Urinary bladder (tissue), 3 donors: ENCODE measurements at regions not wholly inside any gene's neighbourhood (a gene's known extent, or its start where the extent isn't known, plus 50 kb on each side); places are given as distances from the start of the nearest gene placed in this dataset.

Experiments
- DNase-seq: peaks from one replicate; pipeline ENCODE4 v3.0.0-alpha.2; 2015; ENCODE audit errors: extremely low spot score
- H3K27ac ChIP-seq: one replicate; pipeline ENCODE4 v1.5.1; 2013; ENCODE audit warnings: low read depth, mild to moderate bottlenecking, moderate library complexity
- H3K36me3 ChIP-seq: one replicate; pipeline ENCODE4 v1.6.1; 2013; ENCODE audit warnings: mild to moderate bottlenecking, moderate library complexity; ENCODE audit not compliant: insufficient read depth
- H3K4me1 ChIP-seq: one replicate; pipeline ENCODE4 v1.6.1; 2013; ENCODE audit warnings: mild to moderate bottlenecking, moderate library complexity; ENCODE audit not compliant: insufficient read depth
- H3K4me3 ChIP-seq: one replicate; pipeline ENCODE4 v1.5.1; 2013; ENCODE audit warnings: low read depth, low read length
- WGBS: extraction: QIAGEN DNeasy Blood & Tissue Kit; methylation state at CpG from one replicate; pipeline ENCODE4 v1.1.7; 2013; 5-methylcytosine and 5-hydroxymethylcytosine counted together
- donor health status: healthy with polysubstance abuse.
- donor health status: healthy.

DNA sequence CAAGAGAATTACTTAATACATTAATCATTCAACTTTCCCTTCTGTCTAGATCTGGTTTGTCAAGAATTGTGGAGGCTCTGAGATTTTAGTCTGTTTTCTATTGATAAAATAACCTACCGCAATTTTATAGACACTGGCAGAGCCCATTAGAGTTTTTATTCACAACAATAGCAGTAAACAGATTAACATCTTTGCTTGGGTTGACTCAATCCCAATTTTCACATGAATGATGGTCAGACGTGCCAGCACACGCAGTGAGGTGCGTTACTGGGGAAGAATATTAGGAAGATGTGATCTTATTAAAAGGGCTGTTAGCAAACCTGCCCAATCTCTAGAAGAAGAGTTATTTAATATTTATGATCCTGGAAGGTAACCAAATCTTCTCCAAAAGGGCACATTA is 736.6 kb downstream of the MRPL39 start:
- DNase-seq = no peak
- H3K4me1 ChIP-seq = no peaks in the 10 kb centered on the region
- H3K4me3 ChIP-seq = no peak overlapping the region
- no peak overlapping the region for H3K27ac ChIP-seq
- WGBS = 86% methylated on average over 4 of the region's 4 CpGs
- no peaks in the 10 kb centered on the region for H3K36me3 ChIP-seq

GRCh38 chr21:24869862-24870261 is 737.4 kb downstream of the MRPL39 start:
- no peak overlapping the region for H3K4me3 ChIP-seq
- H3K4me1 ChIP-seq = no peaks in the 10 kb centered on the region
- no peak overlapping the region for H3K27ac ChIP-seq
- no peaks in the 10 kb centered on the region for H3K36me3 ChIP-seq
- no peak for DNase-seq
- WGBS = 87% methylated on average over 2 of the region's 2 CpGs

GRCh38 chr21:24868117-24868516 is 739.2 kb downstream of the MRPL39 start:
- Histone ChIP-seq H3K36me3 (no peaks in the 10 kb centered on the region), H3K4me1 (no peaks in the 10 kb centered on the region), H3K4me3 (no peak overlapping the region), H3K27ac (no peak overlapping the region)
- WGBS = 60% methylated on average over 1 of the region's 1 CpG
- DNase-seq = no peak

GRCh38 chr21:24861471-24861870 is 745.8 kb downstream of the MRPL39 start:
- DNase-seq = no peak
- WGBS = 35% methylated on average over 1 of the region's 1 CpG
- Histone ChIP-seq H3K4me3 (no peak overlapping the region), H3K4me1 (no peaks in the 10 kb centered on the region), H3K27ac (no peak overlapping the region), H3K36me3 (no peaks in the 10 kb centered on the region)

- no peak overlapping the region for H3K27ac ChIP-seq
- H3K4me1 ChIP-seq = no peaks in the 10 kb centered on the region
- H3K36me3 ChIP-seq = no peaks in the 10 kb centered on the region
- no peak for DNase-seq
- H3K4me3 ChIP-seq = no peak overlapping the region
- 48% methylated on average over 1 of the region's 1 CpG for WGBS
These were observed 751.0 kb downstream of the MRPL39 start for GRCh38 chr21:24856326-24856725.

- Histone ChIP-seq H3K36me3 (no peaks in the 10 kb centered on the region), H3K4me3 (no peak overlapping the region), H3K4me1 (no peaks in the 10 kb centered on the region), H3K27ac (no peak overlapping the region)
- DNase-seq = no peak
- 87% methylated on average over 1 of the region's 1 CpG for WGBS
These were observed 754.6 kb downstream of the MRPL39 start for GRCh38 chr21:24852610-24853195.

DNA sequence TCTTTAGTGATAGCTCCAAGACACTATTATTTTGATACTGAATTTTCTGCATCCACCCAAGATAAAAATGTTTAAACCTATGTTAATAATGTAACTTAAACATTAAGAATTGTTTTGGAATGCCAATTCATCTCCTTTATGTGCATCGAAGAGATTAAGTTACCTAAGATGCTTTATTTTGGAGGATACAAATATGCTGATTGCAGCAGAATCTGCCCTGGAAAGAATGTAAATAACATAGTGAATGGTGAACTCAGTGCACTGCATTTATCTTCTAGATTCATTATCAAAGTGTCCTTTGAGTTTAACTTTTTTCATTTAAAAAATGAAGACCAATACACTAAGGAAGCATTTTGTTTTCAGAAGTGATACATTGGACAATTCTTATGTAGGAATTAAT is 757.2 kb downstream of the MRPL39 start:
- no peaks in the 10 kb centered on the region for H3K36me3 ChIP-seq
- H3K27ac ChIP-seq = no peak overlapping the region
- no peak overlapping the region for H3K4me3 ChIP-seq
- no peaks in the 10 kb centered on the region for H3K4me1 ChIP-seq
- DNase-seq = no peak
- 45% methylated on average over 1 of the region's 1 CpG for WGBS

DNA sequence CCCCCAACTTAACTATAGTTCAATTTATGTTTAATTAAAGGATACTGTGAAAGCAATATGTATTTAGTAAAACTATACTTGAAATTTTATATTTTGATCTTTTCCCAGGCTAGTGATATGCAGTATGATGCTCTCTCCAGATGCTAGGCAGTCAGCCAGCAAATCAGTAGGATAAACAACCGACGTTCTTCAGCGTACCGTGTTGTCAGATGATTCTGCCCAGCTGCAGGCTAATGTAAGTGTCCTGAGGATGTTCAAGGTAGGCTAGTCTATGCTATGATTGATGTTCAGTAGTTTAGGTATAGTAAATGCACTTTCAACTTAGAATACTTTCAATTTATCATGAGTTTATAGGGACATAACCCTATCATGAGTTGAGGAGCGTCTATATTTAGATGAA is 762.6 kb downstream of the MRPL39 start:
- no peak for DNase-seq
- H3K4me1 ChIP-seq = no peaks in the 10 kb centered on the region
- H3K36me3 ChIP-seq = no peaks in the 10 kb centered on the region
- H3K27ac ChIP-seq = no peak overlapping the region
- H3K4me3 ChIP-seq = no peak overlapping the region
- 26% methylated on average over 5 of the region's 5 CpGs for WGBS

- DNase-seq = no peak
- WGBS = 90% methylated on average over 30 of the region's 30 CpGs
- Histone ChIP-seq H3K36me3 (no peaks in the 10 kb centered on the region), H3K27ac (no peak overlapping the region), H3K4me1 (no peaks in the 10 kb centered on the region), H3K4me3 (no peak overlapping the region)
These were observed 767.0 kb downstream of the MRPL39 start for GRCh38 chr21:24840287-24840686.

GRCh38 chr21:24832961-24833360 is 774.3 kb downstream of the MRPL39 start:
- no peaks in the 10 kb centered on the region for H3K4me1 ChIP-seq
- WGBS = 62% methylated on average over 1 of the region's 1 CpG
- peak; percentile 0 for DNase-seq
- H3K4me3 ChIP-seq = no peak overlapping the region
- no peak overlapping the region for H3K27ac ChIP-seq
- H3K36me3 ChIP-seq = no peaks in the 10 kb centered on the region

DNA sequence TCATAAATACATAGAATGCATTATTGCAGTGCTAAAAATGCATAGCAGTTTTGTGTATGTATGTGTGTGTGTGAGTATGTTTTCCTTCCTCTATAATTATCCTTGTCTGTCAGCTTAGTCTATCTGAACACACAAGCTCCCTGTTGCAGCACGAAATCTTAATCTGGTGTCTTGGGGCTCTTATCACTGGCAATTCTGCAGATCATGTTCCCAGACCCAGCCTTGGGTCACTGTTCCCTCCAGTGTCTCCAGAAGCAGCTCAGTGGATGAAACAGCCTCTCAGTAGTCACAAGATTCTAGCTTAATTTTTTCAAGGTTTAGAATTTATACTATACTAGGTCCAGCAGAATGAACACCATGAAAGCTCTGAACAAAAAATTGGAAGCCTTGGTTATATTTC is 777.9 kb downstream of the MRPL39 start:
- Histone ChIP-seq H3K4me1 (no peaks in the 10 kb centered on the region), H3K4me3 (no peak overlapping the region), H3K36me3 (no peaks in the 10 kb centered on the region), H3K27ac (no peak overlapping the region)
- no peak for DNase-seq
- WGBS = 37% methylated on average over 1 of the region's 1 CpG

DNA sequence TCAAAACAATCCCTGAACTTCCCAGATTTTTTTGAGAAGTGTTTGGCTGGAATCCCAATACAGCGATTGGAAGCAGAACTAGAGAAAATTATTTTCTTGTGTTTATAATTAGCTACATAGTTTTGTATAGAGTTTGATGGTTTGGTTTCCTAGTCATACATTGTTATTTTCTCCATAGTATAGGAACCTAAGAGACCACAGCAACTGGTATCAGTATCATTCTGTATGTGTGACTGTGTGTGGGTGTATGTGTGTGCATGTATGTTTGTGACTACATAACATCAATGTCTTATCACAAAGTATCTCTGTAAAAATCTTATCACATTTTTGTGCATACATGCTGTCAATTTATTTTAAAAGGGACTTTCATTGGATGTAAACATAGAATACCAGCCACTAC is 780.5 kb downstream of the MRPL39 start:
- Histone ChIP-seq H3K4me3 (no peak overlapping the region), H3K36me3 (no peaks in the 10 kb centered on the region), H3K27ac (no peak overlapping the region), H3K4me1 (no peaks in the 10 kb centered on the region)
- WGBS = 39% methylated on average over 1 of the region's 1 CpG
- no peak for DNase-seq

DNA sequence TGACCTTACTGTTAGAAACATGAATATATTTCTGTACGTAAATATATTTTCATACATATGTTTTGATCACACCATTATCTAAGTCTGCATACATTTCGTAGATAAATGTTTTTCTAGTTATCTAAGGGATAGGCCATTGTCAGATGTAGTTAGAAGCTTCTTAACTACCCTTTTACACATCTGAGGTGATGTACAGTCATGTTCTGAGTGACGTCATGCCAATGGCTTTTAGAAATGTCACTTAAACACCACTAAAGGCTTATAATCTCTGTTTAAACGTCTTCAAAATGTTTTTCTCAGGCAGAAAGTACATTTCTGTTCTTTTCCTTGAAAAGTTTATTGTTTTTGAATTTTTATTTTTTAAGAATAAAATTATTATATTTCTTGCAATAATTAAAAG is 781.9 kb downstream of the MRPL39 start:
- Histone ChIP-seq H3K36me3 (no peaks in the 10 kb centered on the region), H3K27ac (no peak overlapping the region), H3K4me1 (no peaks in the 10 kb centered on the region), H3K4me3 (no peak overlapping the region)
- no peak for DNase-seq
- 68% methylated on average over 4 of the region's 4 CpGs for WGBS

GRCh38 chr21:24824209-24824608 is 783.1 kb downstream of the MRPL39 start:
- Histone ChIP-seq H3K4me1 (no peaks in the 10 kb centered on the region), H3K4me3 (no peak overlapping the region), H3K36me3 (no peaks in the 10 kb centered on the region), H3K27ac (no peak overlapping the region)
- WGBS = 94% methylated on average over 4 of the region's 4 CpGs
- no peak for DNase-seq

- H3K4me3 ChIP-seq = no peak overlapping the region
- no peaks in the 10 kb centered on the region for H3K4me1 ChIP-seq
- WGBS = 87% methylated on average over 2 of the region's 2 CpGs
- no peak overlapping the region for H3K27ac ChIP-seq
- DNase-seq = no peak
- H3K36me3 ChIP-seq = no peaks in the 10 kb centered on the region
These were observed 784.0 kb downstream of the MRPL39 start for GRCh38 chr21:24823247-24823646.
